Heart right ventricle (tissue), 16 donors: ENCODE measurements at regions not wholly inside any gene's neighbourhood (a gene's known extent, or its start where the extent isn't known, plus 50 kb on each side); places are given as distances from the start of the nearest gene placed in this dataset.

ENCODE experiments used
- ATAC-seq, 8 donors: fragments of 200-7000 bp; cut with Tn5 transposase; one replicate each; pipeline ENCODE4 v1.9.1; 2020; ENCODE audit warnings: mild to moderate bottlenecking in 8 of 8, moderate library complexity in 8 of 8, moderate number of reproducible peaks in 1 of 8
- DNase-seq, 2 donors: peaks; one replicate each; pipeline ENCODE4 v3.0.0-alpha.2; 2020
- H3K27ac ChIP-seq, 10 donors: fragments of 200-600 bp; sonication (generic) in 2 of 10; one replicate each; pipeline versions ENCODE4 v1.5.0 to v1.8.0; 2020 to 2022; ENCODE audit warnings: mild to moderate bottlenecking in 3 of 10
- H3K27me3 ChIP-seq, 7 donors: fragments of 200-600 bp; one replicate each; pipeline ENCODE4 v1.8.0; 2021 to 2022; ENCODE audit warnings: mild to moderate bottlenecking in 2 of 7
- H3K36me3 ChIP-seq, 9 donors: fragments of 200-600 bp; sonication (generic) in 1 of 9; one replicate each; pipeline versions ENCODE4 v1.5.0 to v1.8.0; 2020 to 2022; ENCODE audit warnings: mild to moderate bottlenecking in 2 of 9
- H3K4me1 ChIP-seq, 9 donors: fragments of 200-600 bp; sonication (generic) in 1 of 9; one replicate each; pipeline versions ENCODE4 v1.5.0 to v1.8.0; 2020 to 2022; ENCODE audit warnings: mild to moderate bottlenecking in 4 of 9
- H3K4me3 ChIP-seq, 10 donors: fragments of 200-600 bp; sonication (generic) in 2 of 10; one replicate each; pipeline versions ENCODE4 v1.5.0 to v1.8.0; 2020 to 2022; ENCODE audit warnings: mild to moderate bottlenecking in 7 of 10, moderate library complexity in 2 of 10
- H3K9me3 ChIP-seq, 11 donors: fragments of 200-600 bp in 10 of 11; sonication (generic) in 2 of 11; one replicate each; pipeline versions ENCODE4 v1.5.0 to v1.8.0; 2013 to 2022; ENCODE audit warnings: mild to moderate bottlenecking in 2 of 11, control low read depth in 1 of 11, moderate library complexity in 1 of 11
- CTCF ChIP-seq, 9 donors: fragments of 200-600 bp; sonication (generic) in 2 of 9; IDR thresholded peaks; one replicate each; pipeline versions ENCODE4 v1.5.0 to v1.8.0; 2021 to 2022; ENCODE audit warnings: antibody characterized with exemption in 9 of 9, mild to moderate bottlenecking in 5 of 9, moderate library complexity in 1 of 9
- WGBS, 2 donors: extraction: QIAGEN DNeasy Blood & Tissue Kit; methylation state at CpG; one replicate each; pipeline ENCODE4 v1.1.7; 2013; ENCODE audit warnings: inconsistent platforms in 1 of 2; 5-methylcytosine and 5-hydroxymethylcytosine counted together
- intact Hi-C, 10 donors: fragments of 100-400 bp; cut with DNase I; formaldehyde crosslinking; loops; one replicate each; pipeline versions ENCODE4 v1.11.1 to v1.14.2; 2022
- donor health status: Arrhythmogenic right ventricular cardiomyopathy.
- donor health status: ischemic (EF 13 %, LVEDD 7.1; RV severe dilation, severe dysfunction).
- donor health status: healthy with polysubstance abuse.
- donor health status: DM: no; HTN: yes; CAD: no.
- donor health status: DM: no; HTN: no; CAD: no.
- donor health status: ischemic (EF 25% LVEDD 6.9; RV normal size, moderate dysfunction).
- donor health status: ischemic (EF 25% LVEDD 5.7; RV mildly dilated, moderate dysfunction).
- donor health status: healthy.
- donor health status: DM: yes; HTN: yes; CAD: no.
- donor health status: Ischemic cardiomyopathy.
- donor health status: ischemic (EF 35%, LVEDD 5.7; RV mildly dilated, moderate dysfunction).
- donor health status: nonischemic (EF 11% LVEDD 7.7; RV severe dilation, severe dysfunction).
- donor health status: DM: yes; HTN: yes; CAD: no.
- donor health status: PGD.
- donor health status: ischemic (EF 29% LVEDD 5.4; RV normal size, mild dysfunction).
- donor health status: nonischemic (EF 23%, LVEDD 6.1; RV moderate dilation, normal function).

GRCh38 chr5:136703036-136703435, 337.7 kb upstream of the TRPC7 start:
- Histone ChIP-seq H3K9me3 (no peaks in the 10 kb centered on the region), H3K36me3 (no peaks in the 10 kb centered on the region), H3K4me1 (no peaks in the 10 kb centered on the region), H3K27ac (no peak overlapping the region), H3K27me3 (peaks cover 0 to 29% (median 0%) of the 10 kb centered on the region in 7 donors), H3K4me3 (no peak overlapping the region)
- WGBS, 2 donors, result 89 to 91% methylated on average over 2 of the region's 2 CpGs
- no peak for TF ChIP-seq CTCF (IDR thresholded peaks at IDR 0.05)
- DNase-seq, result no peak
- no peak for ATAC-seq
- intact Hi-C loops, result no loop called here

GRCh38 chr5:136701191-136701590, 335.8 kb upstream of the TRPC7 start:
- intact Hi-C loops, result no loop called here
- no peak for DNase-seq
- Histone ChIP-seq H3K4me1 (no peaks in the 10 kb centered on the region), H3K9me3 (no peaks in the 10 kb centered on the region), H3K36me3 (no peaks in the 10 kb centered on the region), H3K27ac (no peak overlapping the region), H3K4me3 (no peak overlapping the region), H3K27me3 (peaks cover 0 to 45% (median 3%) of the 10 kb centered on the region in 7 donors)
- 84 to 87% methylated on average over 1 of the region's 1 CpG for WGBS, 2 donors
- no peak for TF ChIP-seq CTCF (IDR thresholded peaks at IDR 0.05)
- ATAC-seq, result no peak

DNA sequence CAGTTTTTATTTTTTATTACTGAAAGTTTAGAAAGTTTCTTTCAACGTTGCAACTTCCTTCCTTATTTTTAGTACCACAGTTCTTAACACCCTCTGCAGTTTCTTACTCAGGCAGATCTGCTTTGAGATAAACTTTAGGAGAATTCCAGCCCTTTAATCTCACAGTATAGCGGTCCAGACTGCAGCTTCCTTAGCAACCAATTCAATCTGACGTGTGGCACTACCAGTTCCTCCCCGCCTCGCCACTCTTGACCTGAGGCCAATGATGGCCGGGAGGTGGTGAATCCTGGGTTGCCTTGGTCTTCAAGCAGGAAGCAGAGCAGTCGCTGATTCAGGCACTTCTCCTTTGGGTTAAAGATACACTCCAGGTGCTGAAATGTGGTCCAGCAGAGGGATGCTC, 334.3 kb upstream of the TRPC7 start:
- 63 to 67% methylated on average over 7 of the region's 7 CpGs for WGBS, 2 donors
- no peak overlapping the region for H3K4me3 ChIP-seq
- H3K4me1 ChIP-seq, result no peaks in the 10 kb centered on the region
- H3K9me3 ChIP-seq, result no peaks in the 10 kb centered on the region
- intact Hi-C loops, result no loop called here
- H3K27me3 ChIP-seq, result peaks cover 0 to 57% (median 3%) of the 10 kb centered on the region in 7 donors
- no peak for ATAC-seq
- TF ChIP-seq CTCF (IDR thresholded peaks at IDR 0.05), result no peak
- DNase-seq, result peak in 1 of 2 donors; percentile 6
- H3K36me3 ChIP-seq, result no peaks in the 10 kb centered on the region
- no peak overlapping the region for H3K27ac ChIP-seq

- Histone ChIP-seq H3K27me3 (peaks cover 0 to 53% (median 3%) of the 10 kb centered on the region in 7 donors), H3K4me1 (no peaks in the 10 kb centered on the region), H3K9me3 (no peaks in the 10 kb centered on the region), H3K36me3 (no peaks in the 10 kb centered on the region), H3K4me3 (no peak overlapping the region), H3K27ac (no peak overlapping the region)
- WGBS, 2 donors, result 83 to 86% methylated on average over 5 of the region's 5 CpGs
- intact Hi-C loops, result no loop called here
- no peak for ATAC-seq
- DNase-seq, result no peak
- no peak for TF ChIP-seq CTCF (IDR thresholded peaks at IDR 0.05)
Measured at GRCh38 chr5:136698970-136699369, 333.6 kb upstream of the TRPC7 start.
